Activated CD8-positive, alpha-beta memory T cell treated with anti-CD3 and anti-CD28 coated beads for 24 hours (primary cell): ENCODE measurements at regions not wholly inside any gene's neighbourhood (a gene's known extent, or its start where the extent isn't known, plus 50 kb on each side); places are given as distances from the start of the nearest gene placed in this dataset.

Source experiments
- DNase-seq: peaks from one replicate; pipeline ENCODE4 v3.0.0-alpha.2; 2020

DNA sequence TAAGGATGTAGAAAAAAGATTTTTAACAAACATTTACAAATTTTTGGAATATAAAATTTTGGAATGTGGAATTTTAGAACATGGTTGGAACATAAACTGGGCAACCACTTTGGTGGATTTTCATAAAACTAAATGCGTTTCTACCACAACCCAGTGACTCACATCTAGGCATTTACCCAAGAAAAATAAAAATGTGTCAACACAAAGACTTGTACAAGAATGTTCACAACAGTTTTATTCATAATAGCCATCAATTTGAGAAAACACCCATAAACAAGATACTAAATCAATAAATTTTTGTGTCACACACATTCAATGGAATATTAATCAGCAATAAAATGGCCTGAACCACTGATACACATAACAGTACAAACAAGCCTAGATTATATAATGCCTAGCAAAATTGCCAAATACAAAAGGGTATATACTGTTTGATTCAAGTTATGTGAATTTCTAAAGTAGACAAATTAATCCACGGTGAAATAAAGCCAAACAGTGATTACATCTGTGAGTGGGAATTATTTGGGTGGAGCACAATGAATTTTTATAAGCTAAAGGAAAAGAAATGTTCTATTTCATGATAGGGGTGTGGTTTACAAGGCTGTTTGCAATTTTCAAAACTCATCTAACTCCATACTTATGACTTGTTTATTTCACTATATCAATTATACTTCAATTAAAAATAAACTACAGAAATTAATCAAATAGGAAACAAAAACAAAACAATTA, 415.2 kb upstream of the OR4E1 start:
- no peak for DNase-seq

DNA sequence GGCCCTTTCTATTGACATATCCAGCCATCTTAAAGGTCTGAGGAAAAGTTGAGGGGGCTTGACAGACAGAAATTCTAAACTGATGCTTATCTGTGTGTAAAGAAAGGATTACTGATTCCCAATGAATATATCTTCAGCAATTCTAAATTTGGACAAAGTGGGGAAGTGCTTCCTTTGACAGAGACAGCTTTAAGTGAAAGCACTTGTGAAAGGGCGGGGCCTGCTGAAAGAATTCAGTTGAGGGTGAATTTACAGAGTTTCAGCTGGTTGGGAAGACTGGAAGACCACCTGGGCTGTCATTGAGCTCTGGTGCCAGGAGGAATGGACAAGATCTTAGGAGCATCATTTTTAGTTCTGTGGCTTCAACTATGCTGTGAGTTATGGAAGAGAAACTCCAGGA, 412.5 kb upstream of the OR4E1 start:
- DNase-seq: no peak

DNA sequence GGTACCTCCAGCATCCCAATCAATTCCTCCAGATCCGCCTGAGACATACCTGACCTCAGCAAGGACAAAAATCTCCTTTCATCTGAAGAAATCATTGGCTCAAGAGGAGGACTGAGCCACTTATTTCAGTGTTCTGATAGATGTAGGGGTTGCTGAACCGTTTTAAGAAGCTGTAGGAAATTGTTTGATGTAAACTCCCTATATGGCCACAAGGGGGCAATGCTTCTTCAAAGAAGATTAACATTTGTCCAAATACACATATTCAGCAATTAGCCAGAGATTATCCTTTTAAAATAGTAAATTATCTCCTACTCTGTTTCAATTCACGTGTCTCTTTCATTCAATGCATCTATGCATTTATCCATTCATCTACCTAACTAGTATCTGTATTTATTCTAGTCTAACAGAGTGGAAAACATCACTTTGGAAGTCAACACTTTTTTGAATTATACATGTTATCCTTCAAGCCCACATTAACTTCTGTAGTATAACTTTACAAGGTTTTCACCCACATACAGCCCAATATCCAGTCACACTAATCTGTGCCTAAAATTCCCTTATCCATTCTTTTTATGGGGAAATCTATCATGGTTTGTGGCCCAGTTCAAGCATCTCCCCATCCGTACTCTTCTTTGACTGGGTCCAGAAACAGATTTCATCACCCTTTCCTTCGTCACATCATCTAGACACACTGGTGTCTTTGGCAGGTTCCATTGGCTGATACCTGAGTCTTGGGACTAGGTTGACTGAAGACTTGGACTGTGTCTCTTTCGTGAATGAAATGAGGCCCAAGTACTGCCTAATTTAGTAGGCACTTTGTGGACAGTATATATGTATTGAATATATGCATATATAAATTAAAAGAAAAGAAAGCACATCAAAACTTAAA, 411.0 kb upstream of the OR4E1 start:
- no peak for DNase-seq

DNA sequence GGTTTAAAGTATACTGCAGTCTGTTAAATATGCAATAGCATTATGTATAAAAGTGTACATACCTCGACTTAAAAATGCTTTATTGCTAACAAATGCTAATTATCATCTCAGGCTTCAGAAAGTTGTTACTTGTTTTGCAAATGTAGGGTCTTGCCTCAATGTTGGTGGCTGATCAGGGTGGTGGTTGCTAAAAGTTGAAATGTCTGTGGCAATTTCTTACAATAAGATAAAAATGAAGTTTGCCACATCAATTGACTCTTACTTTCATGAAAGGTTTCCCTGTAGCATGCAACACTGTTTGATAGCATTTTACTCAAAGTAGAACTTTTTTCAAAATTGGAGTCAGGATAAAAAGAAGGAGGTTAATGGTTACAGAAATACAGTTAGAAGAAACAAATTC, 407.7 kb upstream of the OR4E1 start:
- no peak for DNase-seq

DNA sequence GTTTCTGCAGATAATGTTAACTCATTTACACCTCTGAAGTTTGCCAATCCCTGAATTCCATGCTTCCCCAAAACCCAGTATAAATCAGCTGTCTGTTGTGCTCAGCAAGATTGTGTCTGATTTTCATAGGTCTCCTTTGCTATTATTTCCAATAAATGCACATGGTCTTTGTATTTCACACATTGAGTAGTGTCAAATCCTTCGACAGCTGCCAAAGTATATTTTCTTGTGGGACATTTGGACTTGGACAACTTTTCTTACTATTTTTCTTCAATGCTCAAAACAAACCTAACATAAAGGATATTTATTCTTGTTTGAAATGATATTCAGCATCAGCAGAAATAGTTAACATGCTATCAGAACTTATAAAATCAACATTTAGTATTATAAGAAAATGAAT, 406.1 kb upstream of the OR4E1 start:
- DNase-seq: no peak

DNA sequence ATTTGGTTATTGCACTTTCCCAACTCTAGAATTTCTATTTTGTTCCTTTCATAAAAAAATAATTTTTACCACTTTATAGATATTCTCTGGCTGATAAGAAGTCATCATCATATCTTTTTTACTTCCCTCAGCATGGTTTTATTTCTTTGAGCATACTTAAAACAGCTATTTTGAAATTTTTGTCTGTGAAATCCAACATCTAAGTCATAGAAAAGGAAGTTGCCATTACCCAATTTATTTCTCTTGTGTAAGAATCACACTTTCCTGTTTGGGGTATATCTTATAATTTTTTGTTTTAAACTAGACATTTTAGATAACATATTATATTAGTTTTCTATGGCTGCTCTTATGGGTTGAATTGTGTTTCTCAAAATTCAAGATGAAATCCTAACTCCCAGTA, 400.2 kb upstream of the OR4E1 start:
- no peak for DNase-seq

DNA sequence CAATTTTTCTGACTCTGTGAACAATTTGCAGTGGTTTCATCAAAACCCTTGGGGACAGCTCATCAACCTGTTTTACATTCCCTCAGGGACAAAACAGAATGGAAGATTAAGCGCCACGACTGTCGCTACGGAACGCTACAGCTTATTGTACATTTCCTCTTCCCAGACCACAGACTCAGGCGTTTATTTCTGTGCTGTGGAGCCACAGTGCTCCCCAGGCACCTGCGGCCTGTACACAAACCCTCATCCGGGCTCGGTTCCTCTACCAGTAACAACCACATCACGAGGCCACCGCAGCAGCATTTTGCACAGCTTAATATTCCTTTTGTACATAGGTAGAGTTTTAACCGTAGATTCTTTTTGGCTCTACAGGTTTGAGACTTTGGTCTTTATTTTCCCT, 397.4 kb upstream of the OR4E1 start:
- no peak for DNase-seq

DNA sequence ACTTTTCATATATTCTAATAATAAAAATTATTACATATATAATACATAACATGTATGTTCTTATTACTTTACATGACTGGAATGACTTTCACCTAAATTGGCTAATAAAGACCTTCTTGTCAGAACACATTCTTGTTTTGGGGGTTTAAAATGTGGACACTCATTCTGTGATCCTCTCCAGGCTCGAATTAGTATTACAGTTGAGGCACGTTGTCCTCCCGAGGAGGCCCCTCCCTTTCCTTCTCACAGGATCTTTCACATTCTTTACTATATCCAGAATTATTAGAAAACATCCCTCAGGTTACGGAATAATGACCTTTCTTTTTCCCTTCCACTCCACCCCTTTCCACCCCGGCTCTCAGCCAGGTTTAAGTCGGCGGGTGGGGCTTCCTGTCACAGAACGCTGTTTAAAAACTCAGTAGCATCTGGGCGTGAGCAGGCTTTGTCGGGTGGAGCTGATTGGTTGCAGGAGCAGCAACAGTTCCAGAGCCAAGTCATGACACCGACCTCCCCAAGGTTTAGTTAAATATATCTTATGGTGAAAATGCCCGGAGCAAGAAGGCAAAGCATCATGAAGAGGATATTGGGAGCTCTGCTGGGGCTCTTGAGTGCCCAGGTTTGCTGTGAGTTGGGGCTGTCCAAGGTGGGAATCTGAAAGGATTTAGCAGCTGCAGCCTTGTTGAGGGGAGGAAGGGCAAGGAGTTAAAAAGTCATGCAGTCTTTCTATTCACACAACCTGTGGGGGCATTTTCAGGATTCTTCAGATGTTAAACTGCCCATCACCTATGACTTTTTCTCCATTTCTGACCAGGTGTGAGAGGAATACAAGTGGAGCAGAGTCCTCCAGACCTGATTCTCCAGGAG, 396.7 kb upstream of the OR4E1 start:
- peak; percentile 61 for DNase-seq

DNA sequence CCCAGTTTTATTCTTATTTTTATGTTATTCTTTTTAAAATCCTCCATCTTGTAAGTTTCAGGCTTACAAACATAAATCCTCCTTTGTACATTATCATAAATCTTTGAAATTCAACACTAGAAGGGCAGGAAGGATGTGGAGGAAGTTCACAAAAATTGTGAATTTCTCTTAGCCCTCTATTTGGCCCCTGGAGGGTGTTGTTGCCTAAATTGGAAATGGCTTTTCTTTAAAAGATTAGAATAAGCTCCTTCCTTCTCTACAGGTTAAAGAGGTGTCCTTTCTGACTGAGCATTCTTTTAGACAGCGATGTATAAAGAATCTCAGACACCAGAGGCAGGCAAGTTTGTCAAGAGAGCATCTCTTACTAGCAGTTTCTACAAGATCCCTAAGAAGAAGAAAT, 391.7 kb upstream of the OR4E1 start:
- DNase-seq: no peak

DNA sequence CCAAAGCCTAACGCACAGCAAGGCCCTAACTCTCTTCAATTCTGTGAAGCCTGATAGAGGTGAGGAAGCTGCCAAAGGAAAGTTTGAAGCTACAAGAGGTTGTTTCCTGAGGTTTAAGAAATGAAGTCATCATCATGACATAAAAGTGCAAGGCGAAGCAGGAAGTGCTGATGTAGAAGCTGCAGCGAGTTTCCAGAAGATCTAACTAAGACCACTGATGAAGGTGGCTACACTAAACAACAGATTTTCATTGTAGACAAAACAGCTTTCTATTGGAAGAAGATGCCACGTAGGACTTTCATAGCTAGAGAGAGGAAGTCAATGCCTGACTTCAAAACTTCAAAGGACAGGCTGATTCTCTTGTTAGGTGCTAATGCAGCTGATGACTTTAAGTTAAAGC, 385.6 kb upstream of the OR4E1 start:
- DNase-seq: no peak

DNA sequence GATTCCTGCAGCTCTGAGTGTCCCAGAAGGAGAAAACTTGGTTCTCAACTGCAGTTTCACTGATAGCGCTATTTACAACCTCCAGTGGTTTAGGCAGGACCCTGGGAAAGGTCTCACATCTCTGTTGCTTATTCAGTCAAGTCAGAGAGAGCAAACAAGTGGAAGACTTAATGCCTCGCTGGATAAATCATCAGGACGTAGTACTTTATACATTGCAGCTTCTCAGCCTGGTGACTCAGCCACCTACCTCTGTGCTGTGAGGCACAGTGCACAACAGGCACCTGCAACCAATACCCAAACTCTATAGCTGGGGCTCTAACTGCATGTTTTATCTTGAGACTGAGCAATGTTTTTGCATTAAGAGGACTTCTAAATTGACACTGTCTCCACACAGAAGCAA, 379.2 kb upstream of the OR4E1 start:
- DNase-seq: no peak

DNA sequence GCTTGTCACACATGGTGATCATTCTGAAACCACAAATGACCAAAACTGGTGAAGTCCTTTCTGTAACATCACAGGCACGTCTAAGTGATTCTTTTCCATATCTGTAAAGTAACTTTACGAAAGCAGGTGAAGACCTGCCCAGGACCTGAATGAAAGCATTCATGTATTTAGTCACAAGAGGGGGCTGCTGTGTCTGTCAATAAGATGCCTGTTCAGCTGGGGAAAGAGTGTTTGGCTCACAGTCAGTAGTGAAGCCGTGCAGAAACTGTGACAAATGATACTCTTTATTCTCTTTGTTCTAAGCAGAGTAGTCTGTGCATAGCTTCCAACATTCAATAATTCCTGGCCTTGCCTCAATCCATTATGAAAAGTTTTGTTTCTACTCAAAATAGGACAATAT, 373.5 kb upstream of the OR4E1 start:
- DNase-seq: no peak

DNA sequence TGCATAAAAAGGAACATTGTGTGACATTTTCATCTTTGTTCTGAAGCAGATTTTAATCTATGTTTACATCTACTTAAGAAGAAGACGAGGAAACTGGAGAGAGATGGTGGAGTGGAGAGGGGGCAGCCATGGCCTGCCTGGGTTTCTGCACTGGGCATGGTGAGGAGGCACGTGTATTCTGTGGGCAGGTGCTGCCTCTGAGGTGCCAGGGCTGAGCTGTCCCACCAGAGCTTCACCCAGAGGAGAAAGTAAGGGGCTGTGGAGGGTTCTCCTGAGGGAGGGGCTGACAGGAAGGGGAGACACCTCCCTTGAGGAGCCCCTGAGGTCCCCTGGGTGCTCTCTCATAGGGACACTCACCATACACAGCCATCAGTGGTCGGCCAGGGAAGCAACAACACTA, 372.4 kb upstream of the OR4E1 start:
- no peak for DNase-seq

DNA sequence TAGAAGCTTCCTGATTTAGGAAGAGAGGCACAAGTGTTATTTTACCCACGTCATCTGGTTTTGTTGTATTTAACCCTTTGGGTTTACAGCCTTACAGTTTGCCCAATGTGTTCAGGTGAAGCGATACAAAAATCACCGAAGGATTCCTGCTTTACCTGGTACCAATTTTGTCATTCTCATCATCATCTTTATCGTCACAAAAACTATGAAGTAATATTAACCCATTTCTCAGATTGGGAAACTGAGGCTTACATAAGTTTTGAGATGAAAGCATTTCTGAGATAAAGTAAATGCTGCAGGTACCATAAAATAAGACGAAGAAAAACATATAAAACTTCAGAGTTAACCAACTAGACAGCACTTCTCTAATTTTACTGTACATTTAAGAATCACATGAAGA, 370.6 kb upstream of the OR4E1 start:
- no peak for DNase-seq

DNA sequence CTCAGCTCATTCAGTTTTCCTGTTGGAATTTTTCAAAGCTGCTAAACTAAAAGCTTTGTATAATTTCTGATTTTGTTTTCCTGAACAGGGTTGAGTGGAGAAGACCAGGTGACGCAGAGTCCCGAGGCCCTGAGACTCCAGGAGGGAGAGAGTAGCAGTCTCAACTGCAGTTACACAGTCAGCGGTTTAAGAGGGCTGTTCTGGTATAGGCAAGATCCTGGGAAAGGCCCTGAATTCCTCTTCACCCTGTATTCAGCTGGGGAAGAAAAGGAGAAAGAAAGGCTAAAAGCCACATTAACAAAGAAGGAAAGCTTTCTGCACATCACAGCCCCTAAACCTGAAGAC, 367.1 kb upstream of the OR4E1 start:
- no peak for DNase-seq

DNA sequence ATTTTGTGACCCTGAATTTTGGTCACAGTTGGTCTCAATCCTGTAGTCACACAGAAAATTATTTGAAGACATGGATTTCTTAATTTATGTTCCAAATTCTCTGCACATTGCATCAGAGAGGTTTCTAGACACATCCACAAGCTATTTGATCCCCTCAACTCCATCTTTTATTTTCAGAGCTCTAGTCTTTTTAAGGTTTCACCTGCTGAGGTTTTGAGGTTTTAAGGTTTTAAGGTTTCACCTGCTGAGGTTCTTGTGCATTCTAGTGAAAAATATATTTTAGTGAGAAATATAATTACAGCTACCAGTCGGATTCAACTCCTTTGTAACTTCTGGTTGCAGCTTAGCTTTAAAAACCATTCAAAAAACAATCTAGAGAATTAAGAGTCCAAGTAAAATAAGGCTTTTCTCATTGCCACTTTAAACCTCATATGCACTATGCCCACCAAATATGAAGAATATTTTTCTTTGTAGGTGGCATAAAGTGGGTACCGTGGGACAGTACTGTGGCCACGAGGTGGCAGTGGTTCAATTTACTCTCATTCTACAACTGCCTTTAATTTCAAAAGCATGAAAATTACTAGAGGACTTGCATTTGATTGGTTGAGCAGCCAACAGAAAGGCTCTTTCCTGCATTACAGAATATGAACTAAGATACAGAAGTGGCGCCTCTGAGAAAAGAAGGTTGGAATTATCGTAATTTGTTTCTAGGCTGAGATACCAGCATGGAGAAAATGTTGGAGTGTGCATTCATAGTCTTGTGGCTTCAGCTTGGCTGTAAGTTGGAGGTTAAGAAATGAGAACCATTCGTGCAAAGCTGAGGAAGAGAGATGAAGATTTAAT, 366.5 kb upstream of the OR4E1 start:
- DNase-seq: no peak

DNA sequence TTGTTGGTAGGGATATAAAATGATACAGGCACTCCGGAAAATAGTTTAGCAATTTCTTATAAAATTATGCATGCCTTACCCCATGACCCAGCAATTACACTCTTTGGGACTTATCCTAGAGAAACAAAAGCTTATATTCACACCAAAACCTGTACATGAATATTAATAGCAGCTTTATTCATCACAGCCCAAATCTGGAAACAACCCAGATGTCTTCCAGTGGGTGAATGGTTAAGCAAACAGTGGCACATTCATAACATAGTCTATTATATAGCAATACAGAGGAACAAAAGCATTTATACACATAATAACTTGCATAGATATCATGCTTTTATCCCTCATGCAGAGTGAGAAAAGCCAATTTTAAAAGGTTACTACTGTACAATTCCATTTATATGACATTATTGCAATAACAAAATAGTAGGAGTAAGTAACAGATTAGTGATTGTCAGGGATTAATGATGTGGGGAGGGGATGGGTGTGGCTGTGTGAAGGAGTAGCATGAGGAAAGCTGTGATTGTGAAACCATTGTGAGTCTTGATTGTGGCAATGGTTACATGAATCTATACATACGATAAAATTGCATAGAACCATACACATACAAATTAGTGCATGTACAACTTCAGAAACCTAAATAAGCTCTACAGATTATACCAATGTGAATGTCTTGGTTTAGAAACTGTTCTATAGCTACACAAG, 363.1 kb upstream of the OR4E1 start:
- DNase-seq: no peak

DNA sequence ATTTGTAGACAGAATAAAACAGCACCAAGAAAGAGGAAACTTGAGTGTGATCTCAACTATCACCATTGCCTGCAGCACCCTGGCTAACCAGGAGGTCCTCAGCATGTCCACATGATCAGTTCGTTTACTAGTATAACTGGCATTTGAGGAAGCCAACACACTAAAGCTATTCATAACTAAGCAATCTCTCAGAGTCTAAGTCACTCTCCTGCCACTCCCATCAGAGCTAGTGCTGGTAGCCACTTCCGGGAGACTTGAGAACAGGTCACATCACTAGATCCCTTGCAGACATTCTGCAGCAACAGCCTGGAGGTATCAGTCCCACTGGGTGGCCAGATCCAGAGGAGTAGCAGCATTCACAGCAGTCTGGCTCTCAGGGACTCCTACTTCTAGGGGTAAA, 352.9 kb upstream of the OR4E1 start:
- DNase-seq: no peak

DNA sequence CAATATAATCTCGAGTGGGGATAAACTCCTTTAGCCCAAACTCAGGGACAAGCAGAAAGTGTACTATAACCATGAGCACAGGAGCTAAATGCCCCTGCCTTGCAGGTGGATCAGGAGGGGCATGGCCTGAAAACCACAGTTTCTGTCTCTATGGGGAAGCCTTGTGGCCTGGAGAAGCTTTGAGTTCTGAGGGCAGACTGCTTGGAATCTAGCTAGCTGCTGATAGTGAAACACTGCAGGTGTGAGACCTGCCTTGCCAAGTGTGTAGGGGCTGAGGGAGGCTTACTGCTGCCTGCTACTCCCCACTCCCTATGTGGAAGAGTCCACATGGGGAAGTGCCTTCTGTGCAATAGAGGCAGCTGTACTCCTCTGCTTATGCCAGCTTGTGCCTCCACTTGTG, 352.3 kb upstream of the OR4E1 start:
- DNase-seq: no peak

DNA sequence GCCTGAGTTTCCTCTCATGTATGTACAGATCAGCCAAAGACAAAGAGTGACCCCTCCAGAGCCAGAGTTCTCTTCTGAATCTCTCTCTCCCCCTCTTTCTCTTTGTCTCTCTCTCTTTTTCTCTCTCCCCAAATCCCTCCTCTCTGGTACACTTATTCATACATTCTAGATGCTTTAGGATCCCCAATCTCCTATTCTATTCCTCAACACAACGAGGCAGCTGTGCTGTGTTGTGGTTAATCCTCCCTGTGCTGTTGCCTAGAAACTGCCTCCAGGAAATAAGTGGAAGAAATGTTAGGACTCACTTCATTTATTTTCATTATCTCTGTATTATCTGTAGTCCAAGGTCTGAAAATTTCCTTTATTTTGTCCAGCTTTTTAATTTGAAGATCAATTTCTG, 350.5 kb upstream of the OR4E1 start:
- DNase-seq: no peak

DNA sequence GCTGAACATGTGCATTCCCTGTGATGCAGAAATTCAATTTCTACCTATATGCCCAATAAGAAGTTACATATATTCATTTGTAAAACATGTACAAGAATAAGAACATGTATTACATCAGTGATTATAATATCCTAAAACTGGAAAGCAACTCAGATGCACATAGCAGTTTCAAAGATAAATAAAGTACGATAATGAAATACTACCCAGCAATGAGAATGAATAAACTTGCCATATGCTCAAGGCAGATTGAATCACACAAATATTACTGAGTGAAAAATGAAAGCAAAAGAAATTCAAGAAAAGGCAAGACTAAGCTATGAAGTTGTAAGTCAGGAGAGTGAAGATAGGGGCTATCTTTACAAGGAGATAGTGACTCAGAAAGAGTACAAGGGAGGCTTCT, 345.3 kb upstream of the OR4E1 start:
- no peak for DNase-seq

DNA sequence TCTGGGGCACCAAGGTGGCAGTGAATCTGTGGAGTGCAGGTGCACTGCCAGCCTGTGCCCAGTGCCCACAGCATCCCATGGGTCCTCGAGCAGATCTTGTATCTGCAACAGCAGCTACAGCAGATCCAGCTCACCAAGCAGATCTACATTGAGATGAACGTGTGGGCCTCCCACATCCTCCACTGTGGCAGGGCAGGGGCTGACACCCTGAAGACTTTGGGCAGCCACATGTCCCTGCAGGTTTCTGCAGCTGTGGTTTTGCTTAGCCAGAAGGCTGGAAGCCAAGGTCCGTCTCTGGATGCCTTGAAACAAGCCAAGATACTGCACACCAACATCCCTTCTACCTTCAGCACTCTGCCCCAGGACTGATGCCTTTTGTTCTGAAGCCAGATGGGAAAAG, 338.8 kb upstream of the OR4E1 start:
- DNase-seq: no peak
